Suprapubic skin (tissue), 4 donors: ENCODE measurements at regions not wholly inside any gene's neighbourhood (a gene's known extent, or its start where the extent isn't known, plus 50 kb on each side); places are given as distances from the start of the nearest gene placed in this dataset.
"Not testable (repeated sequence)": the region's sequence is repeated elsewhere in the genome, so short reads cannot be mapped to it uniquely, and the experiment has no call there.

Source experiments
- DNase-seq, 2 donors: peaks; one replicate each; pipeline ENCODE4 v3.0.0-alpha.2; 2019; ENCODE audit warnings: low spot score in 2 of 2
- H3K27ac ChIP-seq: fragments of 200-600 bp; sonication (generic); one replicate; pipeline ENCODE4 v1.5.1; 2019
- H3K27me3 ChIP-seq: fragments of 200-600 bp; sonication (generic); one replicate; pipeline ENCODE4 v1.5.1; 2019
- H3K36me3 ChIP-seq: fragments of 200-600 bp; sonication (generic); one replicate; pipeline ENCODE4 v1.5.1; 2019
- H3K4me1 ChIP-seq: fragments of 200-600 bp; sonication (generic); one replicate; pipeline ENCODE4 v1.5.1; 2019
- H3K4me3 ChIP-seq: fragments of 200-600 bp; sonication (generic); one replicate; pipeline ENCODE4 v1.5.1; 2019; ENCODE audit warnings: mild to moderate bottlenecking
- H3K9me3 ChIP-seq: fragments of 200-600 bp; sonication (generic); one replicate; pipeline ENCODE4 v1.5.1; 2019
- EP300 ChIP-seq: sonication (generic); formaldehyde crosslinking; IDR thresholded peaks from one replicate; pipeline ENCODE4 v1.6.1; 2017; ENCODE audit warnings: antibody characterized with exemption
- POLR2A ChIP-seq, 2 donors: fragments of 450-650 bp; IDR thresholded peaks; one replicate each; pipeline ENCODE4 v1.6.1; 2017; ENCODE audit warnings: antibody characterized with exemption in 2 of 2, mild to moderate bottlenecking in 2 of 2, moderate library complexity in 2 of 2
- POLR2AphosphoS5 ChIP-seq, 3 donors: sonication (generic); formaldehyde crosslinking; IDR thresholded peaks; one replicate each; pipeline ENCODE4 v1.6.1; 2017; ENCODE audit warnings: antibody characterized with exemption in 3 of 3
- WGBS: methylation state at CpG from one replicate; pipeline ENCODE4 v1.1.5; 2018; 5-methylcytosine and 5-hydroxymethylcytosine counted together
- TF ChIP-seq, protein P1 (sequence below), 2 donors: fragments of 200-600 bp in 1 of 2; fragments of 450-650 bp in 1 of 2; sonication (generic) in 1 of 2; IDR thresholded peaks; one replicate each; pipeline ENCODE4 v1.5.1; 2016 to 2019; ENCODE audit warnings: antibody characterized with exemption in 2 of 2, mild to moderate bottlenecking in 1 of 2, moderate library complexity in 1 of 2

GRCh38 chrX:151085207-151085606 is 91.2 kb upstream of the GPR50 start:
- no peak for DNase-seq

GRCh38 chrX:151088221-151088620 is 88.2 kb upstream of the GPR50 start:
- H3K9me3 ChIP-seq = no peaks in the 10 kb centered on the region
- no peaks in the 10 kb centered on the region for H3K4me1 ChIP-seq
- 61% methylated on average over 3 of the region's 3 CpGs for WGBS
- no peaks in the 10 kb centered on the region for H3K27me3 ChIP-seq
- TF ChIP-seq EP300 (no peak), POLR2AphosphoS5 (IDR thresholded peaks at IDR 0.05) (no peak), POLR2A (IDR thresholded peaks at IDR 0.05) (no peak)
- TF ChIP-seq, protein P1, sequence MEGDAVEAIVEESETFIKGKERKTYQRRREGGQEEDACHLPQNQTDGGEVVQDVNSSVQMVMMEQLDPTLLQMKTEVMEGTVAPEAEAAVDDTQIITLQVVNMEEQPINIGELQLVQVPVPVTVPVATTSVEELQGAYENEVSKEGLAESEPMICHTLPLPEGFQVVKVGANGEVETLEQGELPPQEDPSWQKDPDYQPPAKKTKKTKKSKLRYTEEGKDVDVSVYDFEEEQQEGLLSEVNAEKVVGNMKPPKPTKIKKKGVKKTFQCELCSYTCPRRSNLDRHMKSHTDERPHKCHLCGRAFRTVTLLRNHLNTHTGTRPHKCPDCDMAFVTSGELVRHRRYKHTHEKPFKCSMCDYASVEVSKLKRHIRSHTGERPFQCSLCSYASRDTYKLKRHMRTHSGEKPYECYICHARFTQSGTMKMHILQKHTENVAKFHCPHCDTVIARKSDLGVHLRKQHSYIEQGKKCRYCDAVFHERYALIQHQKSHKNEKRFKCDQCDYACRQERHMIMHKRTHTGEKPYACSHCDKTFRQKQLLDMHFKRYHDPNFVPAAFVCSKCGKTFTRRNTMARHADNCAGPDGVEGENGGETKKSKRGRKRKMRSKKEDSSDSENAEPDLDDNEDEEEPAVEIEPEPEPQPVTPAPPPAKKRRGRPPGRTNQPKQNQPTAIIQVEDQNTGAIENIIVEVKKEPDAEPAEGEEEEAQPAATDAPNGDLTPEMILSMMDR (IDR thresholded peaks at IDR 0.05) = no peak
- no peak overlapping the region for H3K27ac ChIP-seq
- DNase-seq = no peak
- no peaks in the 10 kb centered on the region for H3K36me3 ChIP-seq
- no peak overlapping the region for H3K4me3 ChIP-seq

More at GRCh38 chrX:151085207-151085606, 91.2 kb upstream of the GPR50 start:
- H3K9me3 ChIP-seq = no peaks in the 10 kb centered on the region
- H3K27ac ChIP-seq = no peak overlapping the region
- TF ChIP-seq POLR2A (IDR thresholded peaks at IDR 0.05) (no peak), POLR2AphosphoS5 (IDR thresholded peaks at IDR 0.05) (no peak), EP300 (no peak)
- TF ChIP-seq, protein P1 (IDR thresholded peaks at IDR 0.05) = no peak
- H3K4me3 ChIP-seq = no peak overlapping the region
- H3K36me3 ChIP-seq = no peaks in the 10 kb centered on the region
- WGBS = 62% methylated on average over 3 of the region's 3 CpGs
- H3K4me1 ChIP-seq = no peaks in the 10 kb centered on the region
- H3K27me3 ChIP-seq = no peaks in the 10 kb centered on the region

- no peaks in the 10 kb centered on the region for H3K27me3 ChIP-seq
- no peaks in the 10 kb centered on the region for H3K4me1 ChIP-seq
- no peaks in the 10 kb centered on the region for H3K9me3 ChIP-seq
- no peak overlapping the region for H3K27ac ChIP-seq
- DNase-seq = no peak
- no peak for TF ChIP-seq POLR2AphosphoS5 (IDR thresholded peaks at IDR 0.05)
- no peak for TF ChIP-seq EP300
- TF ChIP-seq POLR2A (IDR thresholded peaks at IDR 0.05) = no peak
- TF ChIP-seq, protein P1 (IDR thresholded peaks at IDR 0.05) = no peak
- H3K4me3 ChIP-seq = no peak overlapping the region
- H3K36me3 ChIP-seq = no peaks in the 10 kb centered on the region
- 72% methylated on average over 6 of the region's 6 CpGs for WGBS
Measured at GRCh38 chrX:151099001-151099400, 77.4 kb upstream of the GPR50 start.

DNA sequence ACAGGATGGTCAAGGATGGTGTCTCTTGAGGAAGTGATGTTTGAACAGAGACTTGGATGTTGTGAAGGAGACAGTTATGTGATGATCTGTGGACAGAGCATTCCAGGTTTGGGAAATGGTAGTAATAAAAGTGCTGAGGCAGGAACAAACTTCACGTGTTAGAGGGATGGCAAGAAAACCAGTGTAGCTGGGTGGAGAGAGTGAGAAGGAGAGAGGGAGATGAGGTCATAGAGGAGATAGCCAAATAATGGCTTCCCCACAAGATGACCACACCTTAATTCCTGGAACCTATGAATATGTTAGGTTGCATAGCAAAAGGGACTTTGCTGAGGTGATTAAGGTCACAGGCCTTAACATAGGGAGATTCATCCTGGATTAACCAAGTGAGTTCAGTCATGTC is 75.6 kb upstream of the GPR50 start:
- Histone ChIP-seq H3K27me3 (no peaks in the 10 kb centered on the region), H3K27ac (no peak overlapping the region), H3K36me3 (no peaks in the 10 kb centered on the region), H3K4me1 (no peaks in the 10 kb centered on the region), H3K9me3 (no peaks in the 10 kb centered on the region), H3K4me3 (no peak overlapping the region)
- WGBS = 33% methylated on average over 1 of the region's 1 CpG
- TF ChIP-seq POLR2A (IDR thresholded peaks at IDR 0.05) (no peak), POLR2AphosphoS5 (IDR thresholded peaks at IDR 0.05) (no peak), EP300 (no peak)
- TF ChIP-seq, protein P1 (IDR thresholded peaks at IDR 0.05) = no peak
- DNase-seq = no peak

DNA sequence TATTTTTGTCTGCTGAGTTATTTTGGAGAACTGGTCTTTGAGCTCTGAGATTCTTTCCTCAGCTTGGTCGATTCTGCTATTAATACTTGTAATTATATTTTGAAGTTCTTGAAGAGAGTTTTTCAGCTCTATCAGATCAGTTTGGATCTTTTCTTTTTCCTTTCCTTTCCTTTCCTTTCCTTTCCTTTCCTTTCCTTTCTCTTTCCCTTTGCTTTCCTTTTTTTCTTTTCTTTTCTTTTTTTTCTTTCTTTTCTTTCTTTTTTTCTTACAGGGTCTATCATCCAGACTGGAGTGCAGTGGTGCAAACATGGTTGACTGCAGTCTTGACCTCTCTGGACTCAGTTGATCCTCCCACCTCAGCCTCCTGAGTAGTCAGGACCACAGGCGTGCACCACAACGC is 63.2 kb upstream of the GPR50 start:
- not testable (repeated sequence) for DNase-seq, H3K27ac ChIP-seq, H3K36me3 ChIP-seq, H3K9me3 ChIP-seq, H3K4me1 ChIP-seq, H3K27me3 ChIP-seq, H3K4me3 ChIP-seq
- 83% methylated on average over 3 of the region's 3 CpGs for WGBS
